ENCODE measurements at regions not wholly inside any gene's neighbourhood (a gene's known extent, or its start where the extent isn't known, plus 50 kb on each side); places are given as distances from the start of the nearest gene placed in this dataset.
"Not testable (repeated sequence)": the region's sequence is repeated elsewhere in the genome, so short reads cannot be mapped to it uniquely, and the experiment has no call there.

DNA sequence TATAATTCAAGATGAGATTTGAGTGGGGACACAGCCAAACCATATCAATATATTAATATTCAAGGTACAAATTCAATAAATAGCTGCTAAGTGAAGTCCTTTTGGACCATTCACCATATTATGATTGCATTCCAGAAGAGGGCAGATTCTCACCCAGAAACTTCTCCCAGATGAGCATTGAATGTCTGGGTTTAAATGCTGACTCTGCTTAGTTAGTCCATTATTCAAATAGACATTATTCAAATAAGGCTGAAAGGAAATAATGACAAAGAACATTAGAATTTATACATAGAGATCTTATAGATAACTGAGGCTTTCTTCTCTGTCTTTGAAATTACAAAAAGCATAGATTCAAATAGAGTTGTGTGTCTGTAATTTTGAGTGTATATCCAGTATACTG is 579.4 kb upstream of the SLC8A1 start:
- TF ChIP-seq CTCF (IDR thresholded peaks at IDR 0.05) = no peak
- H3K27ac Mint-ChIP-seq (ENCODE audit: unreplicated experiment) = no peak overlapping the region
- peaks cover 11% of the 10 kb centered on the region for H3K27me3 Mint-ChIP-seq (ENCODE audit: low read depth)
- H3K9me3 Mint-ChIP-seq (ENCODE audit: low read depth) = no peaks in the 10 kb centered on the region
- H3K36me3 Mint-ChIP-seq (ENCODE audit: low read depth) = no peaks in the 10 kb centered on the region
- H3K4me3 Mint-ChIP-seq (ENCODE audit: unreplicated experiment) = no peak overlapping the region
- H3K4me1 Mint-ChIP-seq (ENCODE audit: low read depth) = no peaks in the 10 kb centered on the region
- DNase-seq (ENCODE audit: low spot score) = no peak

- H3K27ac Mint-ChIP-seq (ENCODE audit: unreplicated experiment) = no peak overlapping the region
- TF ChIP-seq CTCF (IDR thresholded peaks at IDR 0.05) = no peak
- H3K4me3 Mint-ChIP-seq (ENCODE audit: unreplicated experiment) = no peak overlapping the region
- no peaks in the 10 kb centered on the region for H3K9me3 Mint-ChIP-seq (ENCODE audit: low read depth)
- no peaks in the 10 kb centered on the region for H3K36me3 Mint-ChIP-seq (ENCODE audit: low read depth)
- H3K4me1 Mint-ChIP-seq (ENCODE audit: low read depth) = no peaks in the 10 kb centered on the region
- DNase-seq (ENCODE audit: low spot score) = no peak
- peaks cover 11% of the 10 kb centered on the region for H3K27me3 Mint-ChIP-seq (ENCODE audit: low read depth)
Observed at GRCh38 chr2:41032715-41033114, 580.8 kb upstream of the SLC8A1 start.

DNA sequence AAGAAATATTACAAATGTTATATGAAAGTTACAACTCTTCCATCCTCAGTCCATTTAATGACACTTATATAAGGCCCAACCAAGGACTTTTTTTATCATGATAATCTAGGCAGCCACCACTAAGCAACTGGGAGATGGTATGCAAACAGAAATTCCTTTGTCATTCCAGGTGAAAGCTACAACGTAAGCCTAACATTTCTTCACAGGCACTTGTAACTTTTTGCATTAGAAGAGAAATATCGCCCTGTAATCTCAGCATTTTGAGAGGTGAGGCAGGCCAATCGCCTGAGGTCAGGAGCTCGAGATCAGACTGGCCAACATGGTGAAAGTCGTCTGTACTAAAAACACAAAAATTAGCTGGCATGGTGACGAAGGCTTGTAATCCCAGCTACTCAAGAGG is 581.2 kb upstream of the SLC8A1 start:
- no peak for TF ChIP-seq CTCF (IDR thresholded peaks at IDR 0.05)
- Mint-ChIP-seq H3K27me3 (ENCODE audit: low read depth) (peaks cover 10% of the 10 kb centered on the region), H3K4me3 (ENCODE audit: unreplicated experiment) (no peak overlapping the region)

DNA sequence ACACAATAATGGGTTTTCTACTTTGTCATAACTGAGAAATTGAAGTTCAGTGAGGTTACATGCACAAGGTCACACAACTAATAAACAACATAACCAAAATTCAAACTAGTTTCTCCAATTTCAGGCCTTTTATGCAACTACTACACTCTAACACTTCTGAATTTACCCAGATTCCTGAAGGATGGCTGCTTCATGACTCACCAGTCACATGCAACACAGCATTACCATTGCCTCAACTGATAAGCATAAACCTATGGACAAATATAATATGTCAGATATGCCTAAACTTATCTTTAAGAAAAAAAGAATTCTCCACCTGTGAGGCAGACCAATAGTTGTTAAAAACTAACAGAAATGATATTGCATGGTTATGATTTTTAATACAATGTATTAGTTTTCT is 586.5 kb upstream of the SLC8A1 start:
- Mint-ChIP-seq H3K4me3 (ENCODE audit: unreplicated experiment) (no peak overlapping the region), H3K4me1 (ENCODE audit: low read depth) (no peaks in the 10 kb centered on the region)
- no peak for DNase-seq (ENCODE audit: low spot score)

More for the DNA sequence above, 581.2 kb upstream of the SLC8A1 start:
- Mint-ChIP-seq H3K27ac (ENCODE audit: unreplicated experiment) (no peak overlapping the region), H3K4me1 (ENCODE audit: low read depth) (no peaks in the 10 kb centered on the region), H3K36me3 (ENCODE audit: low read depth) (no peaks in the 10 kb centered on the region), H3K9me3 (ENCODE audit: low read depth) (no peaks in the 10 kb centered on the region)
- no peak for DNase-seq (ENCODE audit: low spot score)

GRCh38 chr2:41039750-41040149 is 587.9 kb upstream of the SLC8A1 start:
- H3K27me3 Mint-ChIP-seq (ENCODE audit: low read depth); H3K27ac Mint-ChIP-seq (ENCODE audit: unreplicated experiment); DNase-seq (ENCODE audit: low spot score); H3K4me1 Mint-ChIP-seq (ENCODE audit: low read depth); H3K9me3 Mint-ChIP-seq (ENCODE audit: low read depth); H3K4me3 Mint-ChIP-seq (ENCODE audit: unreplicated experiment); H3K36me3 Mint-ChIP-seq (ENCODE audit: low read depth): not testable (repeated sequence)

More for the DNA sequence above, 586.5 kb upstream of the SLC8A1 start:
- TF ChIP-seq CTCF (IDR thresholded peaks at IDR 0.05) = no peak
- no peak overlapping the region for H3K27ac Mint-ChIP-seq (ENCODE audit: unreplicated experiment)
- H3K36me3 Mint-ChIP-seq (ENCODE audit: low read depth) = no peaks in the 10 kb centered on the region
- H3K9me3 Mint-ChIP-seq (ENCODE audit: low read depth) = no peaks in the 10 kb centered on the region
- H3K27me3 Mint-ChIP-seq (ENCODE audit: low read depth) = peaks cover 2% of the 10 kb centered on the region

DNA sequence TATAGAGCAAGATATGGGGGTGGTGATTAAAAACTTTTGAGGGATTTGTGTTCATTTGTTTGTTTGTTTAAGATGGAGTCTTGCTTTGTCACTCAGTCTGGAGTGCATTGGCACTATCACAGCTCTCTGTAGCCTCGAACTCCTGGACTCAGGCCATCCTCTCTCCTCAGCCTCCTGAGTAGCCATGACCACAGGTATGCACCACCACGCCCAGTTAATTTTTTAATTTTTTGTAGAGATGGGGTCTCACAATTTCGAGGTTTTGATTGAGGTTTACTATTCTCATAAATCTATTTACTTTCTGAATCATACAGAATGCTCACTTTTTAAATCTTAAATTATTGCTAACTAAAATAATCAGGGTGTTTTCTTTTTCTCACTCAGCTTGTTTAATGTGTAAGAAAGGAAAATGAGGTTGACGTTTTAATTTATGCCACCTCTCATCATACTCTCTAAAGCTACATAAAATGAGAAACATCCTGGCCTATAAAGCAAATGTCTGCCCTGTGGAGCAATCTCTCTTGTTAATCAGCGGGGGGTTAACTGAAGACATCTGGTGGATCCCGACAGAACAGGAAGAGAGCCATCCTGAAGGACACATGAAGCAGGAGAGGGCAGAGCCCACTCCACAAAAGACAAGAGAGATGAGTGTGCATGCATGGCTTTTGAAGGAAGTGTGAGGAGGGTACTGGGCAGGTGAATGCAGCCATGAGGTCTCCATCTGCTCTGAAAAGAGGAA is 589.1 kb upstream of the SLC8A1 start:
- Mint-ChIP-seq H3K27me3 (ENCODE audit: low read depth) (no peaks in the 10 kb centered on the region), H3K4me3 (ENCODE audit: unreplicated experiment) (no peak overlapping the region), H3K36me3 (ENCODE audit: low read depth) (no peaks in the 10 kb centered on the region), H3K4me1 (ENCODE audit: low read depth) (no peaks in the 10 kb centered on the region), H3K9me3 (ENCODE audit: low read depth) (peaks cover 4% of the 10 kb centered on the region), H3K27ac (ENCODE audit: unreplicated experiment) (no peak overlapping the region)
- DNase-seq (ENCODE audit: low spot score) = no peak
- TF ChIP-seq CTCF (IDR thresholded peaks at IDR 0.05) = no peak

Measured in chondrocyte (in vitro differentiated cells).